Neural progenitor cell (in vitro differentiated cells): ENCODE measurements at regions not wholly inside any gene's neighbourhood (a gene's known extent, or its start where the extent isn't known, plus 50 kb on each side); places are given as distances from the start of the nearest gene placed in this dataset.

Experiments used
- CTCF ChIP-seq: fragments of 200-600 bp; sonication (generic); IDR thresholded peaks from 2 replicates; pipeline ENCODE4 v1.5.1; 2017; ENCODE audit warnings: antibody characterized with exemption, mild to moderate bottlenecking
- EZH2 ChIP-seq: fragments of 200-600 bp; sonication (generic); IDR thresholded peaks from 2 replicates; pipeline ENCODE4 v1.6.1; 2017; ENCODE audit warnings: antibody characterized with exemption, mild to moderate bottlenecking, moderate library complexity

GRCh38 chr11:112537026-112537425 is 276.4 kb upstream of the PLET1 start:
- TF ChIP-seq EZH2 = no peak
- no peak for TF ChIP-seq CTCF
